Neural cell (in vitro differentiated cells): ENCODE measurements at regions not wholly inside any gene's neighbourhood (a gene's known extent, or its start where the extent isn't known, plus 50 kb on each side); places are given as distances from the start of the nearest gene placed in this dataset.

Experiments used
- CTCF ChIP-seq: fragments of 450-650 bp; IDR thresholded peaks from 2 replicates; pipeline ENCODE4 v1.5.1; 2014; ENCODE audit warnings: antibody characterized with exemption, mild to moderate bottlenecking, moderate library complexity; ENCODE audit not compliant: poor library complexity, severe bottlenecking
- EZH2 ChIP-seq: fragments of 200-600, 300-800 bp; shearing (Covaris generic), sonication (generic); IDR thresholded peaks from 2 replicates; pipeline ENCODE4 v1.6.1; 2014; ENCODE audit warnings: antibody characterized with exemption, low read length, borderline replicate concordance, mild to moderate bottlenecking; ENCODE audit not compliant: insufficient read depth, poor library complexity, severe bottlenecking
- POLR2AphosphoS5 ChIP-seq: IDR thresholded peaks from 2 replicates; pipeline ENCODE4 v1.6.1; 2012
- RAD21 ChIP-seq: fragments of 450-650 bp; conservative IDR thresholded peaks from 2 replicates; pipeline ENCODE4 v1.6.1; 2014; ENCODE audit warnings: antibody characterized with exemption, mild to moderate bottlenecking, moderate library complexity

DNA sequence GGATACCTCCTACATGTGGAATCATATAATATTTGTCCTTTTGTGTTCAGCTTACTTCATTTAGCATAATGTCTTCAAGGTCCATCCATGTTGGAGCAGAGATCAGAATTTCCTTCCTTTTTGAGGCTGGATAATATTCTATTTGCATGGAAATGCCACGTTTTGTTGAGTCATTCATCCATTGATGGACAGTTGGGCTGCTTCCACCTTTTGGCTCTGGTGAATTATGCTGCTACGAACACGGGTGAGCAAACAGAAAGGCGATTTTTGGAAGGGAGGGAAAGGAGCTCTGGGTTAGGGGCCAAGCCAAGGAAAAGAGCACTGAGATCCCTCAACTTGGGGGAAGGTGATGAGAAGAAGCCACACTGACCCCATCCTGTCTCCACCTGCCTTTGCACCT is 260.5 kb downstream of the TNS1 start:
- TF ChIP-seq POLR2AphosphoS5 (no peak), CTCF (no peak), RAD21 (no peak), EZH2 (no peak)
